MG63 (cell line): ENCODE measurements at regions not wholly inside any gene's neighbourhood (a gene's known extent, or its start where the extent isn't known, plus 50 kb on each side); places are given as distances from the start of the nearest gene placed in this dataset.

Experiments
- DNase-seq: peaks from one replicate; pipeline ENCODE4 v3.0.0-alpha.2; 2020
- H3K27me3 ChIP-seq: fragments of 250-450 bp; sonication (Bioruptor Pico); 2 replicates; pipeline ENCODE4 v1.5.1; 2020; ENCODE audit warnings: mild to moderate bottlenecking, moderate library complexity
- H3K36me3 ChIP-seq: fragments of 250-450 bp; sonication (Bioruptor Pico); 2 replicates; pipeline ENCODE4 v1.5.1; 2020; ENCODE audit warnings: mild to moderate bottlenecking, moderate library complexity
- H3K4me3 ChIP-seq: fragments of 250-450 bp; sonication (Bioruptor Pico); 2 replicates; pipeline ENCODE4 v1.5.1; 2020; ENCODE audit warnings: mild to moderate bottlenecking, moderate library complexity
- H3K9me3 ChIP-seq: fragments of 250-450 bp; sonication (Bioruptor Pico); 2 replicates; pipeline ENCODE4 v1.5.1; 2020; ENCODE audit warnings: mild to moderate bottlenecking, moderate library complexity

DNA sequence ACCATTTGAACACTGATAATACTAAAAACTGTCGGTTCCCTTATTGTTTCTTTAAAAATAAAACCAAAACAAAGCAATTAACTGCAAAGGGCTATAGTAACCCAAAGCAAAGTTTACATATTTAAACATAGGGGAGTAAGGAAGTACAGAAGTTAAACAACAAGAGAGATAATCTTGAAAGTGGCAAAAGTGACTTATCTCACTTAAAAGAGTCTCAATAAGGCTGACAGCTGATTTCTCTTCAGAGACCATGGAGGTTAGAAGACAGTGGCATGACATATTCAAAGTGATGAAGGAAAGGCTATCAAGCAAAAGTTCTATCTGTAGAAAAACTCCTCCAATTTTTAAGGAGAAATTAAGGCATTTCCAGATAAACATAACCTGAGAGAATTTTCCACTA lies 233.5 kb upstream of the HDAC9 start:
- no peak overlapping the region for H3K4me3 ChIP-seq
- H3K27me3 ChIP-seq: no peaks in the 10 kb centered on the region
- no peaks in the 10 kb centered on the region for H3K36me3 ChIP-seq
- no peak for DNase-seq
- peaks cover 12% of the 10 kb centered on the region for H3K9me3 ChIP-seq

- Histone ChIP-seq H3K27me3 (no peaks in the 10 kb centered on the region), H3K9me3 (peaks cover 12% of the 10 kb centered on the region), H3K4me3 (no peak overlapping the region), H3K36me3 (no peaks in the 10 kb centered on the region)
- DNase-seq: no peak
These were observed 229.8 kb upstream of the HDAC9 start for GRCh38 chr7:18265611-18266281.

DNA sequence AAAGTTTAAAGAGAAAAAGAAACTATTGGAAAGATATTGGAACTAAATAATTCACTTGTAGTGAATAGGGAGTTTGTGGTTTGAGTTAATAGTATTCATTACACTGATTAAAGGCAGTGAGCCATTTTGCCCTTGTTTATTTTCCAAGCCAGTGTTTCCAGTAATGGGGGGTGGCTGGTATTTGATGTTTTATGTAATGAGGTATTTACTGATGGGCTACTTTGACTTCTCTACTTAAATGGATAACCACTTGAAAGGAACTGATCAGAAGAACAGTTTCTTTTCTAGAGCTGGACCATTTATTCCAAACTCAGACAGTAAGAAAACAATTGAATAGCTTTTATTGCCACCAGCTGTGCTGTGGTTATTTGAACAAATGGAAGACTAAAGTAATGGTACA lies 227.0 kb upstream of the HDAC9 start:
- DNase-seq: no peak
- no peaks in the 10 kb centered on the region for H3K36me3 ChIP-seq
- H3K27me3 ChIP-seq: no peaks in the 10 kb centered on the region
- H3K9me3 ChIP-seq: no peaks in the 10 kb centered on the region
- H3K4me3 ChIP-seq: no peak overlapping the region

DNA sequence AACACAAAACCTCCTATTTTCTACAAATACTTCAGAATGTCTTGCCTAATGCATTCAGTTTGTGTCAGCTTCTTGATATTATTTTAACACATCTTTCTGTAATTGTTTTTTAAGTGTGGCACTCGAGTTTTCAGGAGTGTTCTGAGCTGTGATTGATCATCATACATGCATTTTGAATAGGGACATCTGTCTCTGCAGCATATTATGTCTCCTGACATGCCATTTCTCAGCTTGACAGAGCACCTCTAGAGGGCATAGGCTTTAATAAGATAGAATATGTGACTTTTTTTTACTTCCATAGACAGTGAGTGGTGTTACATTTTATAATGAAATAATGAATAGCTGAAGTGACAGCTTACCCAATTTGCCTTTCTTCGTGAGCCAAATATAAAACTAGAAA lies 219.2 kb upstream of the HDAC9 start:
- Histone ChIP-seq H3K36me3 (no peaks in the 10 kb centered on the region), H3K9me3 (no peaks in the 10 kb centered on the region), H3K4me3 (no peak overlapping the region), H3K27me3 (no peaks in the 10 kb centered on the region)
- DNase-seq: no peak

DNA sequence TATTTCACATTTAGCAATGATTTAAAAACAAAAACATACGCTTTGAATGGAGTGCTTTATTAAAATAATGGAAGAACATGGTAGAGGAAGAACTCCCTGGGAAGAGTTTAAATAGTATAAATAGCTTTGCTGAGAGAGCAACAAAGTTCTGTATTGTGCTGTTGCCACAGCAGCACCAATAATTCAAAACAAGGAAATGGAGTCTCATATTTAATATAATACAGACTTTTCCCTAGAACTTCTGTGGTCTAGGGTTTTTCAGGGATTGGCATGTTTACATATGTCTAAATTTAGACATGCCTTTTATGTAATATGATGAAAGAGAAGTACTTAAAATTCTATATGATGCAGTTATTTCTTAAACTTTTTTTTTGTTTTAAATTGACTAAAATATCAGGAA lies 217.2 kb upstream of the HDAC9 start:
- H3K9me3 ChIP-seq: no peaks in the 10 kb centered on the region
- no peaks in the 10 kb centered on the region for H3K27me3 ChIP-seq
- no peak overlapping the region for H3K4me3 ChIP-seq
- no peaks in the 10 kb centered on the region for H3K36me3 ChIP-seq
- no peak for DNase-seq

GRCh38 chr7:18283045-18283444 lies 212.5 kb upstream of the HDAC9 start:
- no peaks in the 10 kb centered on the region for H3K9me3 ChIP-seq
- no peak overlapping the region for H3K4me3 ChIP-seq
- no peaks in the 10 kb centered on the region for H3K27me3 ChIP-seq
- DNase-seq: no peak
- H3K36me3 ChIP-seq: no peaks in the 10 kb centered on the region

GRCh38 chr7:18287482-18287881 lies 208.1 kb upstream of the HDAC9 start:
- no peaks in the 10 kb centered on the region for H3K36me3 ChIP-seq
- no peaks in the 10 kb centered on the region for H3K27me3 ChIP-seq
- no peaks in the 10 kb centered on the region for H3K9me3 ChIP-seq
- H3K4me3 ChIP-seq: no peak overlapping the region
- DNase-seq: no peak

GRCh38 chr7:18288322-18289037 lies 207.1 kb upstream of the HDAC9 start:
- Histone ChIP-seq H3K9me3 (no peaks in the 10 kb centered on the region), H3K27me3 (no peaks in the 10 kb centered on the region), H3K4me3 (no peak overlapping the region), H3K36me3 (no peaks in the 10 kb centered on the region)
- no peak for DNase-seq

GRCh38 chr7:18289788-18290187 lies 205.8 kb upstream of the HDAC9 start:
- no peak overlapping the region for H3K4me3 ChIP-seq
- H3K36me3 ChIP-seq: no peaks in the 10 kb centered on the region
- no peaks in the 10 kb centered on the region for H3K9me3 ChIP-seq
- no peaks in the 10 kb centered on the region for H3K27me3 ChIP-seq
- no peak for DNase-seq

GRCh38 chr7:18290223-18290622 lies 205.3 kb upstream of the HDAC9 start:
- Histone ChIP-seq H3K9me3 (no peaks in the 10 kb centered on the region), H3K27me3 (no peaks in the 10 kb centered on the region), H3K36me3 (no peaks in the 10 kb centered on the region), H3K4me3 (no peak overlapping the region)
- no peak for DNase-seq

DNA sequence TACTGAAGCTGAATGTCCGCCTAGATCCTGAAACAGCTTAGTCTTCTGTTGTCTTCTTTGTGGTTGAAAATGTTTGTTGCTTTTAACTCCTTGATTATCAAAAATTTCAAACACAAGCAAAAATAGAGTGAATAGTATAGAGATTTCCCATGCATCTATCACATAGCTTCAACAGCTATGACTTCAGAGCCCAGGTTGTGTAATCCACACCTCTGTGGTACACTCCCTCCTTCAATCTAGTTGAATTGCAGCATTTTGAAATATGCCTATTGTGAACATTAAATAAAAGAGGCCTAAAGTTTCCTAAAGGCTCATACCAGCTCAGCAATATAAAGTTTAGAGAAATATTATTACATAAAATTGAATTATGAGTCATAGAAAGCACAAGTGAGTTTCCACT lies 204.7 kb upstream of the HDAC9 start:
- no peak for DNase-seq
- Histone ChIP-seq H3K9me3 (no peaks in the 10 kb centered on the region), H3K36me3 (no peaks in the 10 kb centered on the region), H3K27me3 (no peaks in the 10 kb centered on the region), H3K4me3 (no peak overlapping the region)

GRCh38 chr7:18292584-18292983 lies 203.0 kb upstream of the HDAC9 start:
- Histone ChIP-seq H3K27me3 (no peaks in the 10 kb centered on the region), H3K9me3 (no peaks in the 10 kb centered on the region), H3K36me3 (no peaks in the 10 kb centered on the region), H3K4me3 (no peak overlapping the region)
- DNase-seq: no peak

DNA sequence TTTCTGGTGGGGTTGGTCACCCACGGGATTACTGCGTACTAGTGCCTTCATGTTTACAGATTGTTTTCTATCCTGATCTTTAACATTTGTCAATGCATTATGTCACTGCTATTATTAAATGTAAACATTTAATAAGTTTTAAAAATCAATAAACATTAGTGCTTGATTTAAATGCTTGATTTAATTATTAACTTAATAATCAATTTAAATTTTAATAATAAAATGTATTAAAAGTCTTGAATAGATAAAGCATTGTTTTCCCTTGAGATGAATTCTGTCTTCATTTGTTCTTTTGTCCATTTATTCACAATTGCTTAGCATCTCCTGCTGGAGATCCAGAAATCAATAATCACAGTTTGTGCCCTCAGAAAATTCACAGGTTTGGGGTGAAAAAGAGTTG lies 201.8 kb upstream of the HDAC9 start:
- Histone ChIP-seq H3K36me3 (no peaks in the 10 kb centered on the region), H3K27me3 (no peaks in the 10 kb centered on the region), H3K4me3 (no peak overlapping the region), H3K9me3 (no peaks in the 10 kb centered on the region)
- no peak for DNase-seq

- Histone ChIP-seq H3K36me3 (no peaks in the 10 kb centered on the region), H3K27me3 (no peaks in the 10 kb centered on the region), H3K4me3 (no peak overlapping the region), H3K9me3 (no peaks in the 10 kb centered on the region)
- DNase-seq: no peak
These were observed 201.1 kb upstream of the HDAC9 start for GRCh38 chr7:18294411-18294810.

DNA sequence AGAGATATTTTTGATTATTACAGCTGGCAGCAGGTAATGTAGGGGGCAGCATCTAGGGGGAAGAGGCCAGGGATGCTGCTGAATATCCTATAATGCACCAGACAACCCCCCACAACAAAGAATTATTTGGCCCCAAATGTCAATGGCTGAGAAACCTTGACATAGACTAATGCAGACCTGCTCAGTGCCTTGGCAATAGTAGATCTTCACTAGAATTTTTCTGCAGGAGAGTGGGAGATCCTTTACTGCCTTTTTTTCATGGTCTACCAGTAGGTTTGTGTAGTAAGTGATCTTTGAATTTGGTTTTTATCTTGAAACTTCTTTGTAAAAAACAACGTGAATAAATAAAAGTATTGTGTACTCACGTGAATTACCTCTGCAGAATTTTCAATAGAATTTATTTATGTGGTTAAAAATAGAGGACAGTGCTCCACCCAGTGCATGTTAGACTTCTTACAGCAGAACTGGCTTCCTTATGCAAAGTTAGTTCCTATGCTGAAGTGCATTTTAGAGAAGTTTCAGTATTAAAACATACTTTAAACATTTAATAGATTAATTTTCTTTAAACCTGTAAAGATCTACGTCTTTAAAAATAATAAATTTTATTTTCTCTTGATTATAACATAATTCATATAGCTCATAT lies 199.6 kb upstream of the HDAC9 start:
- no peaks in the 10 kb centered on the region for H3K9me3 ChIP-seq
- no peak for DNase-seq
- H3K36me3 ChIP-seq: no peaks in the 10 kb centered on the region
- no peaks in the 10 kb centered on the region for H3K27me3 ChIP-seq
- H3K4me3 ChIP-seq: no peak overlapping the region

- Histone ChIP-seq H3K9me3 (no peaks in the 10 kb centered on the region), H3K27me3 (no peaks in the 10 kb centered on the region), H3K4me3 (no peak overlapping the region), H3K36me3 (no peaks in the 10 kb centered on the region)
- DNase-seq: no peak
These were observed 193.5 kb upstream of the HDAC9 start for GRCh38 chr7:18302097-18302496.

DNA sequence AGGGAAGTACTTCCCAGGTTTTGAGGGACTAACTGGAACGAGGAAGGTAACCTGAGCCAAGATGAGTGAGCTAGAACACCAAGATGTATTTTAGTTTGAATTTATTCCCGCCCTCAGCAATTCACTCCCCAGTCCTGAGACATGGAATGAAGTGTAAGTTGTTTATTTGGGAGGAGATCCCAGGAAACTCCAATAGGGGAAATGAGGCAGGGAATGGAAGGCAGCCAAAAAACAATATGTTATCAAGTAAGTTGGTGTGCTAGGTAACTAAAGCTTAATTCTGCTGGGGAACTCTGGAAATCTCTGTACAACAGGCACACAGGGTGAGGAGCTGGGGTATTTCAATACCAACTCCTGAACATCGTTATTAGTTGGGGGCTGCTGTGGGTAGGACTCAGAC lies 189.7 kb upstream of the HDAC9 start:
- H3K4me3 ChIP-seq: no peak overlapping the region

DNA sequence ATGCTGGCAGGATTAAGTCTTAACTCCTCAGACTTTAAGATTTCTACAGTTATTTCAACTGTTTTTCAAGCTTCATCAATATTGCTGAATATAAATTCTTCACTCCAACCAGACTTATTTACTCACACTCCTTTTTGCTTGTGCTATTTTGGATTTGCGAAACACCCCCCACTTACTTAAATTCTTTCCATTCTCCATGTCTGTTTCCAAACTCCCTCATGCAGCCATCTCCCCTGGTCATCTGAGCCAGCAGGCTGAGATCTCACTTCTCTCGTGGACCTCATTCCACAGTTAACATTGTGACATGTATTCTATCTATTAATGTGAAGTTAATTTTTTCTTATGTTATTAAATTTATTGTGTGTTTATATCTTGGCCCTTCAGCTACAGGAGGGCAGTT lies 188.9 kb upstream of the HDAC9 start:
- DNase-seq: no peak
- Histone ChIP-seq H3K27me3 (no peaks in the 10 kb centered on the region), H3K4me3 (no peak overlapping the region), H3K9me3 (no peaks in the 10 kb centered on the region), H3K36me3 (no peaks in the 10 kb centered on the region)

More for the DNA sequence above, 189.7 kb upstream of the HDAC9 start:
- Histone ChIP-seq H3K36me3 (no peaks in the 10 kb centered on the region), H3K27me3 (no peaks in the 10 kb centered on the region), H3K9me3 (no peaks in the 10 kb centered on the region)
- no peak for DNase-seq
